DMS79 treated with DMSO at 0.1 percent for 48 hours (cell line): ENCODE measurements at regions not wholly inside any gene's neighbourhood (a gene's known extent, or its start where the extent isn't known, plus 50 kb on each side); places are given as distances from the start of the nearest gene placed in this dataset.
"Not testable (repeated sequence)": the region's sequence is repeated elsewhere in the genome, so short reads cannot be mapped to it uniquely, and the experiment has no call there.

Source experiments
- DNase-seq: peaks from one replicate; lab custom pipeline; 2025; lab: John Stamatoyannopoulos, UW

DNA sequence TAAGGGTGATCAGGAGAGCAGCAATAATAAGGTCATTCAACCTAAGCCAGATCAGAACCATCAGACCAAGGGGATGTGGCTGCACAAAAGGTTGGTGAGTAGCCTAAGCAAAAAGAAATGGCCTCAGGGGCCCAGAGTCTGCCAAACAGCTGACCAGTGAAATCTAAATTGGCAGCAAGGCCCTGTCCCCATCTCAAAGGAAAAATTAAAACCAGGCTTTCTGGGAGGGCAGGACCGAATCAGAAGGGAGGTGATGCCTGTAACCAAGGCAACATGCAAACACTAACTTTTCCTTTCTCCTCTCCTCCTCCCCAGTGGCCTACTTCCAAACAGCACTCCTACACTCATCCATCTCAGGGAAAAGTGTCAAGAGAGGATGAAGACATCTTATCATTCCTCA lies 256.4 kb downstream of the NUAK1 start:
- DNase-seq, result no peak

- DNase-seq, result no peak
Observed at GRCh38 chr12:105887131-105887530, 251.6 kb downstream of the NUAK1 start.

- no peak for DNase-seq
Observed at GRCh38 chr12:105888696-105889095, 250.1 kb downstream of the NUAK1 start.

GRCh38 chr12:105892362-105892910 lies 246.3 kb downstream of the NUAK1 start:
- no peak for DNase-seq

GRCh38 chr12:105895197-105895832 lies 243.4 kb downstream of the NUAK1 start:
- not testable (repeated sequence) for DNase-seq

- DNase-seq, result no peak
Observed at GRCh38 chr12:105897311-105897725, 241.4 kb downstream of the NUAK1 start.

DNA sequence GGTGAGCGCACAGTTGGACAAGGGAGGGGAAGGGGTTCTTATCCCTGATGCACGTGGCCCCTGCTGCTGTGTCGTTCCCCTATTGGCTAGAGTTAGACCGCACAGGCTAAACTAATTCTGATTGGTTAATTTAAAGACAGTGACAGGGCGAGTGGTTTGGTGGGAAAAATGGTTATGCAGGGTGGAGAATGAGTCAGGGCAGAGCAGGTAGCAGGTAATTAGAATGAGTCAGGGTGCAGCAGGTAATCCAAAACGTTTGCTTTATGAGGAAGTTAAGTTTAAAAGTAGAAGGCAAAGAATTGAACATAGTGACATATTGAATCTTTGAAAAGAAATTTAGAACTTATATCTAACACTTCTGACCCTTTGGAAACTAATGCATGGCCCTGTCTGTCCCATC lies 240.5 kb downstream of the NUAK1 start:
- DNase-seq, result not testable (repeated sequence)

DNA sequence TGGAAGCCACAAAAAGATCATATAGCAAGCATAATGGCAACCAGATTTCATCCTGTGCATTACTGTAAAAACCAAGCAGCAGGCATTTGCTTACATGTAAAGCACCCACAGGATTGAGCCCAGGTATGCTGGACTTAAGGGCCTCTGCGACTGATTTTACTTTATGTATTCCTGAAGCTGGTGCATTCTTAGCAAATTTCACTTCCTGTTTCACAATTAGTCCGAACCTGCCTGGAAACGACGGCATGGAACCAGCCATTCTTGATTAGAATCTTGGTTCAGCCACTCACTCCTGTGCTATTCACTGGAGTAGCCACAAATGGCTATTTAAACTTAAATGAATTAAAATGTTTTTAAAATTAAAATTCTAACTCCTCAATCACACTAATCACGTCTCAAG lies 239.2 kb downstream of the NUAK1 start:
- no peak for DNase-seq

- no peak for DNase-seq
Observed at GRCh38 chr12:105906561-105906960, 232.2 kb downstream of the NUAK1 start.

DNA sequence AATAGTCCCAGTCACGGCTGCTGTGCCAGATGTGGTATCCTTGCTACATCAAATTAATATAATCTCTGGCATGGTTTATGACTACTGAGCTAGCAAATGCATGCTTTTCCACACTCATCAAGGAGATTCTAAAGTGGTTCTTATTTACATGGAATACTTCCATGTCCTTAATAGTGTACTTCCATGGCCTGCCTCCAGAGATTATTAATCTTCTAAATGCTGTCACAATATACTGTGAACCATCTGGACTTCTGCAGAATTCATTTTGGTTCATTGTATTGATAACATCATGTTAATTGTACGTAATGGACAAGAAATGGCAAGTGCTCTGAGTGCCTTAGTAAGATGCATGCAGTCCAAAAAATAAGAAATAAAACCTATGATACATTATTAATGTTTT lies 230.8 kb downstream of the NUAK1 start:
- DNase-seq, result no peak

- DNase-seq, result no peak
Observed at GRCh38 chr12:105910030-105910429, 228.7 kb downstream of the NUAK1 start.

DNA sequence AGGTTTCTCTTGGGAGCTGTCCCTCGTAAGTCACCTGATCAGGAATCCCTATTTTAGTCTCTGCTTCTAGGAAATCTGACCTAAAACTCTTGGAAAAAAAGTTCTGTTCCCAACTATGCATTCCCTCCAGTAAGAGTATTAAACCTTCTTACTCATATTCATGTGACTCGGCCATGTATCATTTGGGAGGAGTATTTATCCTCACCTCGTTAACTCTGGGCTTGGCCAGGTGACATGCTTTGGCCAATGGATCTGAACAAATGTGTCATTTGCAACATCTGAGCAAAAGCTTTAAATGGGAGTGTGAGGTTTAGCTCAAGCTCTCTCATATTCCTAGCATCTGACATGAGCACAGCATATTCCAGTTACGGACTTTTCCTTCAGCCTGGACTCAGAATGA lies 226.8 kb downstream of the NUAK1 start:
- no peak for DNase-seq

DNA sequence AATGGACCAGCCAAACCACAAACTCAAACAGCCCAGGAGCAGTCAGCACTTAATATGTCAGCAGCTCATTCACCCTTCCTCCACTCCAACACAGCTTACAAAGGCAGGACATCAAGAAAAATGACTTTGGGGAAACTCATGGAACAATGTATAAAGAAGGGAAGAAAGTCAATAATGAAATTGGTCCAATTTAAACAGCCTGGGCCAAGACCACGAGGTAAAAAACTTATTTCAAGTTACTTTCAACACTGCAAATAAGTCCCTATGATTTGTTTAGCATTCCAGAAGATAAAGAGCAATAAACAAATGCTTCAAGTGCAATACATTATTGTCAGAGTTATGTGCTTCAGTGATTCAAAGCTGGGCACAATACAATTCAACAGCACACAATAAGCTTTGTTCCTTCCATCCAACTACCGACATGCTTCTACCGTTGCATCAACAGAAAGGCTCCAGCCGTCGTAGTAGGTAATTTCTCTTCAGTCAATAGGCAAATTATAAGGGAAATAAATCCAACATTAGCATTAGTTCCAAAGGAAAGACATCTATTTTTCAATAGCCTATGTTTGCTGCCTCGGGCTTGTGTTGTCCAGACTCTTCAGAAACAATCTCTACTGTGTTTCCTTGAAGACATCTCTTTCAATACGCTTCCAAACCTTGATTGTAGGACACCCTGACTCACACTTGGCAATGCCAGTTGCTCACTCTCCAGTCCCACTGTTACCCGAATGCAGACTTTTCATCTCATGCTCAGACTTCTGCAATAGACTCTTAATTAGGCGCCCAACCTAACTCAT lies 225.7 kb downstream of the NUAK1 start:
- no peak for DNase-seq

DNA sequence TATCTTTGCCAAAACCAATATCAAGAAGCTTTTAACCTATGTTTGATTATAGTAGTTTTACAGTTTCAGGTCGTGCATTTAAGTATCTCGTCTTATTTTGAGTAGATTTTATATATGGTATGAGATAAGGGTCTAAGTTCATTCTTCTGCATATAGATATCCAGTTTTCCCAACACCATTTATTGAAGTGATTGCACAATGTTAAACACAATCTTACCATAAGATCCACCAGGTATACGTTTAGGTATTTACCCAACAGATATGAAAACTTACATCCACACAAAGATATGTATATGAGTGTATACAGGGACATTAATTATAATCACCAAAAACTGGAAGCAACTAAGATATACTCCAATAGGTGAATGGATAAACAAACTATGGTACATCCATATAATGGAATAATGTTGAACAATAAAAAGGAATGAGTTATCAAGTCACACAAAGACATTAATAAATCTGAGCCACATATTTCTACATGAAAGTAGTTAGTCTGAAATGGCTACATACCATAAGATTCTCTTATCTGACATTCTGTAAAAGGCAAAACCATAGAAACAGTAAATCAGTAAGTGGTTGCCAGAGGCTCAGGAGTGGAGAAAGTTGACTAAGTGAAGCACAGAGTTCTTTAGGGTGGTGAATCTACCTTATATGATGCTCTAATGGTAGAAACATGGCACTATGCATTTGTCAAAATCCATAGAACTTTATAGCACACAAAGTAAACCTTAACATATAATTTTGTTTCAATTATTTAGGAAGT lies 222.6 kb downstream of the NUAK1 start:
- DNase-seq, result no peak

DNA sequence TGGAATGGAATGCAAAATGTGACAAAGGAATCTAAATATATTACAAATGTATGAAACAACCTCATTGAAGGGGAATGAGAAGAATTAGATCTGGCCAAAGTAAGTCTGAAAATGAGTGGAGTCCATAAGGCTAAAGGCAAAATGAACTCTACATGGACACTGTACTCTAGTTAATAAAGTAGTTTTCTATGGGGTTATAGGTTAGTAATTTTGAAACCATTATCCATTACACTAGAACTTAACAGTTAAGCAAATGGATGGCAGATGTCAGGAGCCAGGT lies 222.1 kb downstream of the NUAK1 start:
- DNase-seq, result no peak

GRCh38 chr12:105920161-105920684 lies 218.5 kb downstream of the NUAK1 start:
- DNase-seq, result peak; percentile 47

DNA sequence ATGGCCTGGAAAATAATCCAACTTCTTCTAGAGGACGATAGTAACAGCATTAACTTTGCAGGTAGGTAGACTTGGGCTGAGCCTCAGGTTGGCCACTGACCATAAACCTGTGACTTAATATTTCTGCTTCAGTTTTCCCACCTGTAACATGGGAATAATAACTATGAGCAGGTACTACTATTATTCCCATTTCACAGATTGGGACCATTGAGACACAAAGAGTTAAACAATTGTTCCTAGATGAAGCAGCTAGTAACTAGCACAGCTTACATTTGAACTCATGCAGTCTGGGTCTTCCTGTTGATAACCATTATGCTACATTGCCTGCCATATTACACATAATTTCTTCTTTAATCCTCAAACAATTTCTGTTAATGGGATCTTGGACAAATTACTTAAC lies 217.7 kb downstream of the NUAK1 start:
- DNase-seq, result no peak

GRCh38 chr12:105921872-105922669 lies 216.7 kb downstream of the NUAK1 start:
- DNase-seq, result no peak

GRCh38 chr12:105922670-105923102 lies 216.1 kb downstream of the NUAK1 start:
- DNase-seq, result no peak

- no peak for DNase-seq
Observed at GRCh38 chr12:105924526-105925208, 214.1 kb downstream of the NUAK1 start.

GRCh38 chr12:105927564-105927963 lies 211.2 kb downstream of the NUAK1 start:
- DNase-seq, result no peak
